ENCODE measurements at regions not wholly inside any gene's neighbourhood (a gene's known extent, or its start where the extent isn't known, plus 50 kb on each side); places are given as distances from the start of the nearest gene placed in this dataset.

DNA sequence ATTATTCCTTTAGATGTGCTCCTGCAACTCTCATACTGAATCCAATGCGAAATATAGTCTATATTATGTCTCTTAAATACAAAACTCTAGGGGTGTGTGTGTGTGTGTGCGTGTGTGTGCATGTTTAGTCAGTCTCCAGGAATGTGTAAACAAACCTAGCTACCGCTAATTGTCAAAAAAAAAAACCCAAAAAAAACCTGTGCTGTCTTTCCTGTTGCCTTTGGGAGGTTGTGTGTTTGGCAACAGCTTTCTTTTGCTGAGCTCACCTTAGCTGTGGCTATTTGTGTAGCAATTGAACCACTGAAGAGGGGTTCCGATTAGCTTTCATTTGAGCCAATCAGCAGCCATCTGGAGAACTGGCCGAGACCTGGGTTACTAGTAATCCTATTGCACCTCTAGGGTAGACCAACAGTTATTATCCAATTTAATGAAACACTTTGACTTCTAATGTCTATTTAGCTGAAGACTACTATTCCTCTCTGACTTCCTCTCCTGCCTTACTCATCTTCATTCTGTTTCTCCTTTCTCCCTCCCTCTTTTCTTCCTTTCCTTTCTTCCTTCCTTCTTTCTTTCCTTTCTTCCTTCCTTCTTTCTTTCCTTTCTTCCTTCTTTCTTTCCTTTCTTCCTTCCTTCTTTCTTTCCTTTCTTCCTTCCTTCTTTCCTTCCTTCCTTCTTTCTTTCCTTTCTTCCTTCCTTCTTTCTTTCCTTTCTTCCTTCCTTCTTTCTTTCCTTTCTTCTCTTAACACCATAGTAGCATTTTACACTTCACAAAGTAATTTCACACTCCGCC lies 471.1 kb downstream of the GBA3 start:
- no peaks in the 10 kb centered on the region for H3K36me3 ChIP-seq
- H3K4me1 ChIP-seq: no peaks in the 10 kb centered on the region
- no peaks in the 10 kb centered on the region for H3K27me3 ChIP-seq
- TF ChIP-seq, protein P1, sequence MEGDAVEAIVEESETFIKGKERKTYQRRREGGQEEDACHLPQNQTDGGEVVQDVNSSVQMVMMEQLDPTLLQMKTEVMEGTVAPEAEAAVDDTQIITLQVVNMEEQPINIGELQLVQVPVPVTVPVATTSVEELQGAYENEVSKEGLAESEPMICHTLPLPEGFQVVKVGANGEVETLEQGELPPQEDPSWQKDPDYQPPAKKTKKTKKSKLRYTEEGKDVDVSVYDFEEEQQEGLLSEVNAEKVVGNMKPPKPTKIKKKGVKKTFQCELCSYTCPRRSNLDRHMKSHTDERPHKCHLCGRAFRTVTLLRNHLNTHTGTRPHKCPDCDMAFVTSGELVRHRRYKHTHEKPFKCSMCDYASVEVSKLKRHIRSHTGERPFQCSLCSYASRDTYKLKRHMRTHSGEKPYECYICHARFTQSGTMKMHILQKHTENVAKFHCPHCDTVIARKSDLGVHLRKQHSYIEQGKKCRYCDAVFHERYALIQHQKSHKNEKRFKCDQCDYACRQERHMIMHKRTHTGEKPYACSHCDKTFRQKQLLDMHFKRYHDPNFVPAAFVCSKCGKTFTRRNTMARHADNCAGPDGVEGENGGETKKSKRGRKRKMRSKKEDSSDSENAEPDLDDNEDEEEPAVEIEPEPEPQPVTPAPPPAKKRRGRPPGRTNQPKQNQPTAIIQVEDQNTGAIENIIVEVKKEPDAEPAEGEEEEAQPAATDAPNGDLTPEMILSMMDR (IDR thresholded peaks at IDR 0.05; ENCODE audit: low read depth, low read length): no peak
- no peak for DNase-seq
- no peaks in the 10 kb centered on the region for H3K9me3 ChIP-seq
- H3K4me3 ChIP-seq (ENCODE audit: low read depth, low read length): no peak overlapping the region

DNA sequence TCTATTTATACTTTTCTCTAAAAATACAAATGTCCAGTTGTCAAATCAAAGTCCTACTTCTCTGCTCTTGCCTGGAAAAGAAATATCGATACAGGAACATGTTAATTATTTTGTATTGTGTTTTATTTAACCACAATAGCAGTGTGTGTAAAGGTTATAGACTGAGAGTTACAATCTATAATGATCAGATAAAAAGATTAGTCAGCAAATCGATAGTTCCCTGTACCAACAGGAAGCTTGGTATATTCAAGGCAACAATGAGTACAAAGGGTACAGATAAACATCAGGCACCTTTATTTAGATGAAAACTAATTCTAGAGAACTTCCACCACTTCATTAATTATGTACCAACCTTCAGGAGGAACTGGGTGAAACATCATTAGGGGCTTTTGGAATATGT lies 469.5 kb downstream of the GBA3 start:
- TF ChIP-seq, protein P1 (IDR thresholded peaks at IDR 0.05; ENCODE audit: low read depth, low read length): no peak
- H3K4me3 ChIP-seq (ENCODE audit: low read depth, low read length): no peak overlapping the region
- H3K4me1 ChIP-seq: no peaks in the 10 kb centered on the region
- no peak for DNase-seq
- H3K9me3 ChIP-seq: no peaks in the 10 kb centered on the region
- H3K36me3 ChIP-seq: no peaks in the 10 kb centered on the region
- H3K27me3 ChIP-seq: no peaks in the 10 kb centered on the region

DNA sequence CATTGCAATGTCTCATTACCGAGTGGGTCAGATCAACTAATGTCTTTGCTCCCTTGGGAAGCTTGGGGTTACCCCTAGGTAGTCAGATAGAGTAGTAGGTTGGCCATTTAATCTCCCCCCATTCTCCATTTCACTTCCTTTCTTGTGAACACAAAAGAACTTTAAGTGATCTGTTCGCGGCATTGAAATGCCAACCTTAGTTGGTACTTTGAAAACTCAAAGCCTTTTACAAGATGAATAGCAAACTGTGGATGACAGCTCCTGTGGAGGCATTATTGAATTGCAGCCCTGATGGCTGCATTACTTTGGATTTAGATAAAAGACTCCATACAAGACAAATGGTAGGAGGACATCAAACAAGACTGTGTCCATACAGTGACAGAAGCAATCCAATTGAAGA lies 469.1 kb downstream of the GBA3 start:
- no peaks in the 10 kb centered on the region for H3K36me3 ChIP-seq
- no peak for DNase-seq
- H3K27me3 ChIP-seq: no peaks in the 10 kb centered on the region

DNA sequence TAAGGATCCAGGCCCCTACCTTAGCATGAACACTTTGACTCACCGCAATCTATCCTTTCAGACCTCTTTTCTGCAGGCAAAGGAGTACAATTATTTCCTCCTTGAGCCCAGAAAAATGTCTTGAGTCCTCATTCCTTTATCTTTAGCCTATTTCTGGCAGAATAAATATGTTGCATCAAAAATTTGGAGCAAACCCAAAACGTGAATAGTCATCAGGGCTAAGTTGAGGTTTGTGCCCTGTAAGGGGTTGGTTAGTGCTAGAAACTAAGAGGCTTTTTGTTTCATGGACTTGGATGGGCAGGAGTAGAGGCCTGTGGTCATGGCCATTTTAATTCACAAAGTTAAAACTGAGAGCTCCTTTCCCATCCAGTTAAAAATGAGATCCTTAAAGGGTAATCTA lies 460.3 kb downstream of the GBA3 start:
- Histone ChIP-seq H3K9me3 (no peaks in the 10 kb centered on the region), H3K36me3 (no peaks in the 10 kb centered on the region), H3K4me1 (no peaks in the 10 kb centered on the region), H3K4me3 (ENCODE audit: low read depth, low read length) (no peak overlapping the region), H3K27me3 (no peaks in the 10 kb centered on the region)
- no peak for DNase-seq
- TF ChIP-seq, protein P1 (IDR thresholded peaks at IDR 0.05; ENCODE audit: low read depth, low read length): no peak

More for the DNA sequence above, 469.1 kb downstream of the GBA3 start:
- Histone ChIP-seq H3K9me3 (no peaks in the 10 kb centered on the region), H3K4me3 (ENCODE audit: low read depth, low read length) (no peak overlapping the region), H3K4me1 (no peaks in the 10 kb centered on the region)
- TF ChIP-seq, protein P1 (IDR thresholded peaks at IDR 0.05; ENCODE audit: low read depth, low read length): no peak

DNA sequence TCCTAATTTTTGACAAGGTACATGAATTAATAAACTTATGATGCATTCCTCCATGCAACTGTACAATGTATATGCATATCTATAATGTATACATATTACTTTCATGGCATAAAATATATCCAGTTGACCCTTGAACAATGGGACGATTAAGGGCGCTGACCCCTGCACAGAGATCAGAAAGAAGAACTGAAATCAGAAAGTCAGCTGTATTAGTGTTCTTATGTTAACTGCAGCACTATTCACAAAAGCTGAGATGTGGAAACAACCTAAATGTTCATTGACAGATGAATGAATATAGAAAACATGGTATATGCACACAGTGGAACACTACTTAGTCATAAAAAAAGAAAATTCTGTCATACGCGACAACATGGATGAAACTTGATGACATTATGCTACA lies 457.1 kb downstream of the GBA3 start:
- DNase-seq: no peak
- Histone ChIP-seq H3K4me3 (ENCODE audit: low read depth, low read length) (no peak overlapping the region), H3K4me1 (no peaks in the 10 kb centered on the region), H3K9me3 (no peaks in the 10 kb centered on the region), H3K27me3 (no peaks in the 10 kb centered on the region), H3K36me3 (no peaks in the 10 kb centered on the region)
- TF ChIP-seq, protein P1 (IDR thresholded peaks at IDR 0.05; ENCODE audit: low read depth, low read length): no peak

DNA sequence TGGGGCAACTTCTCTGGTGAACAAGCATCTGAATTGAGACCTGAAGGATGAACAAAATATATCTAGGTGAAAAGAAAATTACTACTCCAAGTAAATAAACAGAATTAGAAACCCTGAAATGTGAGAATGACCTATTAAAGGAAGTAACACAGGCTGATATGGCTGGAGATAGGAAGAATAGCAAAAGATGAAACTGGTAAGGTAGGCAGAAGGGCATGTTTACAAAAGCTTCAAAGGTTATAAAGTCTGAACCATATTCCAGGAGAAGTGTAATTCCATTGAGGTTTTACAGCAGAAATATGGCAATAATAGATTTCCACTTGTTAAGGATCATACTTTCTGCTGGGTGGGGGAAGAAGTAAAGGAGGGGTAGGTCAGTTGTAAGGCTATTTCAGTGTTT lies 452.0 kb downstream of the GBA3 start:
- Histone ChIP-seq H3K9me3 (no peaks in the 10 kb centered on the region), H3K27me3 (no peaks in the 10 kb centered on the region), H3K4me3 (ENCODE audit: low read depth, low read length) (no peak overlapping the region), H3K36me3 (no peaks in the 10 kb centered on the region), H3K4me1 (no peaks in the 10 kb centered on the region)
- no peak for DNase-seq
- TF ChIP-seq, protein P1 (IDR thresholded peaks at IDR 0.05; ENCODE audit: low read depth, low read length): no peak

Data from BE2C (cell line).